Upper lobe of left lung (tissue), 6 donors: ENCODE measurements at regions not wholly inside any gene's neighbourhood (a gene's known extent, or its start where the extent isn't known, plus 50 kb on each side); places are given as distances from the start of the nearest gene placed in this dataset.

Source experiments
- ATAC-seq, 2 donors: fragments of 200-7000 bp; cut with Tn5 transposase; one replicate each; pipeline ENCODE4 v1.9.1; 2022; ENCODE audit warnings: mild to moderate bottlenecking in 2 of 2, moderate library complexity in 2 of 2; ENCODE audit not compliant: low FRiP score in 2 of 2
- DNase-seq, 2 donors: peaks; one replicate each; pipeline ENCODE4 v3.0.0-alpha.2; 2019 to 2020
- H3K27ac ChIP-seq, 4 donors: fragments of 200-600 bp; sonication (generic); one replicate each; pipeline ENCODE4 v1.5.1; 2016 to 2019
- H3K27me3 ChIP-seq, 4 donors: fragments of 200-600 bp; sonication (generic); one replicate each; pipeline ENCODE4 v1.5.1; 2017 to 2019
- H3K36me3 ChIP-seq, 4 donors: fragments of 200-600 bp; sonication (generic); one replicate each; pipeline ENCODE4 v1.5.1; 2016 to 2019
- H3K4me1 ChIP-seq, 4 donors: fragments of 200-600 bp; sonication (generic); one replicate each; pipeline ENCODE4 v1.5.1; 2018 to 2019
- H3K4me3 ChIP-seq, 4 donors: fragments of 200-600 bp; sonication (generic); one replicate each; pipeline ENCODE4 v1.5.1; 2017 to 2019; ENCODE audit warnings: mild to moderate bottlenecking in 2 of 4, moderate library complexity in 1 of 4
- H3K9me3 ChIP-seq, 4 donors: fragments of 200-600 bp; sonication (generic); one replicate each; pipeline ENCODE4 v1.5.1; 2018 to 2019
- EP300 ChIP-seq, 4 donors: sonication (generic); formaldehyde crosslinking; IDR thresholded peaks; one replicate each; pipeline ENCODE4 v1.5.1; 2017; ENCODE audit warnings: antibody characterized with exemption in 4 of 4, control low read depth in 2 of 4
- POLR2A ChIP-seq, 4 donors: fragments of 450-650 bp; IDR thresholded peaks; one replicate each; pipeline ENCODE4 v1.5.1; 2016 to 2017; ENCODE audit warnings: antibody characterized with exemption in 4 of 4, mild to moderate bottlenecking in 2 of 4
- POLR2AphosphoS5 ChIP-seq, 2 donors: sonication (generic); formaldehyde crosslinking; IDR thresholded peaks; one replicate each; pipeline ENCODE4 v1.5.1; 2017; ENCODE audit warnings: antibody characterized with exemption in 2 of 2
- WGBS, 2 donors: methylation state at CpG; one replicate each; pipeline ENCODE4 v1.1.5; 2017 to 2018; 5-methylcytosine and 5-hydroxymethylcytosine counted together
- TF ChIP-seq, protein P1 (sequence below), 6 experiments: fragments of 450-650 bp in 4 of 6; fragments of 200-600 bp in 2 of 6; sonication (generic) in 2 of 6; IDR thresholded peaks; one replicate each; pipeline ENCODE4 v1.5.1; 2016 to 2019; ENCODE audit warnings: antibody characterized with exemption in 6 of 6
- donor health status: DM: no; HTN: no; CAD: no; lungs with moderate emphysema.
- donor health status: DM: no; HTN: yes; CAD: no; lungs with severe emphysema.

DNA sequence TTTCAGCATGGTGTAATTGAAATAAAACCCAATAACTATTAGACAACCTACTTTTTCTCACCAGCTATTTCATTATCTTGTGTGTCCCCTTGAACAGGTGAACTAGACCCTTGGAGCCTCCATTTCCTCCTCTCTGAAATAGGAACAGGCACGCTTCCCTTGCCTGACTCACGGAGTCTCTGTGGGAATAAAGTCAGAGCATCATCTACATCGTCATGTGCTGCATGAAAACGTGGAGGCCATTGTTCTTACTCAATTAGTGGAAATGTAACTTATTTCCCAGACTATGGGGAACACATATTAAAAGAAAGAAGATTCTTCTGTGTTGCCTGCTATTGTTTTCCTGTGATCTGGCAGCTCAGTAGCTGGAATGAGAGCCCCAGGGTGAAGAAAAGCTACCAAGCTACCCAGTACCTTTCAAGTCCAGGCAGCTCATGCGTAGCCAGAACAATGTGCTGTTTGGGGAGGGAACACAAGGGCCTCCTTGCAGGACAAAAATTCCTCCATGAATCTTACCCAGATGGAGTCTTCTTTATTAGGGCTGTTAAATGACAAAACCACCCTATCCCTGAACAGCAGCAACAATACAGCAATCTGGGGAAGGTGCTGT lies 59.8 kb downstream of the SOX11 start:
- TF ChIP-seq POLR2AphosphoS5 (IDR thresholded peaks at IDR 0.05) (no peak), POLR2A (IDR thresholded peaks at IDR 0.05) (no peak), EP300 (IDR thresholded peaks at IDR 0.05) (no peak)
- TF ChIP-seq, protein P1, sequence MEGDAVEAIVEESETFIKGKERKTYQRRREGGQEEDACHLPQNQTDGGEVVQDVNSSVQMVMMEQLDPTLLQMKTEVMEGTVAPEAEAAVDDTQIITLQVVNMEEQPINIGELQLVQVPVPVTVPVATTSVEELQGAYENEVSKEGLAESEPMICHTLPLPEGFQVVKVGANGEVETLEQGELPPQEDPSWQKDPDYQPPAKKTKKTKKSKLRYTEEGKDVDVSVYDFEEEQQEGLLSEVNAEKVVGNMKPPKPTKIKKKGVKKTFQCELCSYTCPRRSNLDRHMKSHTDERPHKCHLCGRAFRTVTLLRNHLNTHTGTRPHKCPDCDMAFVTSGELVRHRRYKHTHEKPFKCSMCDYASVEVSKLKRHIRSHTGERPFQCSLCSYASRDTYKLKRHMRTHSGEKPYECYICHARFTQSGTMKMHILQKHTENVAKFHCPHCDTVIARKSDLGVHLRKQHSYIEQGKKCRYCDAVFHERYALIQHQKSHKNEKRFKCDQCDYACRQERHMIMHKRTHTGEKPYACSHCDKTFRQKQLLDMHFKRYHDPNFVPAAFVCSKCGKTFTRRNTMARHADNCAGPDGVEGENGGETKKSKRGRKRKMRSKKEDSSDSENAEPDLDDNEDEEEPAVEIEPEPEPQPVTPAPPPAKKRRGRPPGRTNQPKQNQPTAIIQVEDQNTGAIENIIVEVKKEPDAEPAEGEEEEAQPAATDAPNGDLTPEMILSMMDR (IDR thresholded peaks at IDR 0.05): no peak
- no peaks in the 10 kb centered on the region for H3K9me3 ChIP-seq
- no peak overlapping the region for H3K4me3 ChIP-seq
- H3K27ac ChIP-seq: no peak overlapping the region
- no peaks in the 10 kb centered on the region for H3K4me1 ChIP-seq
- WGBS, 2 donors: 63 to 74% methylated on average over 4 to 5 of the region's 5 CpGs
- H3K27me3 ChIP-seq: no peaks in the 10 kb centered on the region
- ATAC-seq (no peak), DNase-seq (no peak)
- no peaks in the 10 kb centered on the region for H3K36me3 ChIP-seq

DNA sequence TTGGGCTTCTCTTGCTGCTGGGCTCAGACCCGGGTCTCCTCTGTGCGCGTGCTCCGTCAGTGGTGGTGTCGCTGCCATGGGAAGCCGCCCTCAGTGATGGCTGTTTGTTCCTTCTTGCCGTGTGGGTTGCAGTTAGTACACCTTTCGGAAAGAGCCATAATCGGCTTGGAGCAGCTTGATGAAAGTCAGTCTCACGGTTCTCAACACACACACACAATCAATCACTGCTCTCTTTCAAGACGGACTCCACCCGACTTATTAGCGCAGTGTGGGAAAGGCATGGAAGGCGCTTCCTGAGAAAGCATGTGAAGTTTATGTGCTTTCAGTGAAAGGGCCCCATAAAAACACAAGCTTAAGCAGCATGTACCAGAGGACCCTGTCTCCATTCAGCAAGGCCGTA lies 64.1 kb downstream of the SOX11 start:
- H3K9me3 ChIP-seq: no peaks in the 10 kb centered on the region
- no peak for TF ChIP-seq POLR2A (IDR thresholded peaks at IDR 0.05)
- TF ChIP-seq, protein P1 (IDR thresholded peaks at IDR 0.05): no peak
- no peak for TF ChIP-seq POLR2AphosphoS5 (IDR thresholded peaks at IDR 0.05)
- TF ChIP-seq EP300 (IDR thresholded peaks at IDR 0.05): no peak
- H3K4me3 ChIP-seq: no peak overlapping the region
- 74 to 75% methylated on average over 15 of the region's 15 CpGs for WGBS, 2 donors
- H3K27me3 ChIP-seq: no peaks in the 10 kb centered on the region
- peak in 1 of 2 donors; percentile 31 for DNase-seq
- H3K4me1 ChIP-seq: no peaks in the 10 kb centered on the region
- H3K27ac ChIP-seq: no peak overlapping the region
- H3K36me3 ChIP-seq: no peaks in the 10 kb centered on the region
- peak in 1 of 2 donors; percentile 6 for ATAC-seq

DNA sequence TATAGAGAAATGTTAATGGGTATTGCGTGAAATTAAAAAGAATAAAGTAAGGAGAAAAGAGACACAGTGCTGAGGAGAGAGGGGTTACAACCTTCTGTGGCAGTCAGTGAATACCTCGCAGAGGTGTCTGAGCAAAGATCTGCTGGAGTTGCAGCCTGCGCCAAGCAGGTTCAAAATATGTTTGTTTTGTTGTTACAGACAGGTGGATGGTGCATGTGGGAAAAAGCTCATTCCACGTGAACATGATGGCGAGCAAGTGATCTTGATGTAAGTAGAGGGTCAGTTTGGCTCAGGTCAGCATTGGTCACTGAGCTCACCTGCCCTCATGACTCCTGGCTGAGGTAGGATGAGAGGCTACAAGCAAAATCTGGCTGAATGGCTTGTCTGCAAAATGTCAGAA lies 66.2 kb downstream of the SOX11 start:
- no peak overlapping the region for H3K4me3 ChIP-seq
- H3K36me3 ChIP-seq: no peaks in the 10 kb centered on the region
- no peaks in the 10 kb centered on the region for H3K4me1 ChIP-seq
- DNase-seq (no peak), ATAC-seq (no peak)
- no peaks in the 10 kb centered on the region for H3K9me3 ChIP-seq
- H3K27ac ChIP-seq: no peak overlapping the region
- no peaks in the 10 kb centered on the region for H3K27me3 ChIP-seq
- 81 to 95% methylated on average over 5 of the region's 5 CpGs for WGBS, 2 donors
- TF ChIP-seq POLR2A (IDR thresholded peaks at IDR 0.05) (no peak), EP300 (IDR thresholded peaks at IDR 0.05) (no peak)
- TF ChIP-seq, protein P1 (IDR thresholded peaks at IDR 0.05): no peak

DNA sequence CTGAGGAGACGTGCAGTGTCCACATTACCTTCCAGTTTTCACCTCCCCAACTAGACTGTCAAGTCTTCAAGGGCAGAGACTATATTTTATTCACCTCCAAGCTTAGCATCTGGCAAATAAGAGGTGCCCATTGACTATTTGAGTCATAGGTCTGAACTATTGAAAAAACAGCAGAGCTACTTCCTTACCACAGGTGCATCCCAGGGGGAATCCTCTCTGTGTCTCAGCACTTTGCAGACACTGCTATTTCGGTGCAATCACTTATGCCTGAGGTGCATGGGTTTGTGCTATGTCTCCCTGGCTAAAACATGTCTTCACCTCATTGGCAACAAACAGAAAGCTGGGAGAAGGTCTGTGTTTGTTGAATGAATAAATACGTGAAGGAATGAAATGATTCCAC lies 67.8 kb downstream of the SOX11 start:
- no peak overlapping the region for H3K4me3 ChIP-seq
- no peak overlapping the region for H3K27ac ChIP-seq
- DNase-seq (no peak), ATAC-seq (no peak)
- no peaks in the 10 kb centered on the region for H3K4me1 ChIP-seq
- no peaks in the 10 kb centered on the region for H3K9me3 ChIP-seq
- H3K36me3 ChIP-seq: no peaks in the 10 kb centered on the region
- WGBS, 2 donors: 73 to 89% methylated on average over 3 of the region's 3 CpGs
- TF ChIP-seq, protein P1 (IDR thresholded peaks at IDR 0.05): no peak
- TF ChIP-seq POLR2AphosphoS5 (IDR thresholded peaks at IDR 0.05): no peak
- no peak for TF ChIP-seq POLR2A (IDR thresholded peaks at IDR 0.05)
- no peaks in the 10 kb centered on the region for H3K27me3 ChIP-seq

DNA sequence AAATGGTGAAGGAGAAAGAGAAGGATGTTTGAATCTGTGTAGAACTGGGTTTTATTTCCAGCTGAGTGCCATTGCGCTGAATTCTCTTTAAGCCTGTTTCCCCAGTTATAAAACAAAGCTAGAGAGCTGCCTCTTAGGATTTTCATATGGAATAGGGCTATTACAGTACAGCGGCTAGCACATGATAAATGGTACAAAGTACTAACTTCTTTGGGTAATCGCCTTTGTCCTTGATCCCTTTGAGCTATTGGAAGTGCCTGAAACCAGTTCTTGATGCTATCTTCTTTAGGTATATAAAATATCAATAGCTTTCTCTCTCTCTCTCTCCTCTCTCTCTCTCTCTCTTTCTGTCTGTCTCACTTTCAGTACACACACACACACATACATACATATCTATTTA lies 71.3 kb downstream of the SOX11 start:
- TF ChIP-seq POLR2A (IDR thresholded peaks at IDR 0.05) (no peak), EP300 (IDR thresholded peaks at IDR 0.05) (no peak), POLR2AphosphoS5 (IDR thresholded peaks at IDR 0.05) (no peak)
- TF ChIP-seq, protein P1 (IDR thresholded peaks at IDR 0.05): no peak
- no peaks in the 10 kb centered on the region for H3K4me1 ChIP-seq
- H3K27ac ChIP-seq: no peak overlapping the region
- H3K36me3 ChIP-seq: no peaks in the 10 kb centered on the region
- H3K9me3 ChIP-seq: no peaks in the 10 kb centered on the region
- 86 to 89% methylated on average over 3 of the region's 3 CpGs for WGBS, 2 donors
- no peak overlapping the region for H3K4me3 ChIP-seq
- ATAC-seq: no peak
- no peak for DNase-seq
- H3K27me3 ChIP-seq: no peaks in the 10 kb centered on the region
